Natural killer cell (primary cell): ENCODE measurements at regions not wholly inside any gene's neighbourhood (a gene's known extent, or its start where the extent isn't known, plus 50 kb on each side); places are given as distances from the start of the nearest gene placed in this dataset.
A peak's percentile ranks its signal among the peaks of the same experiment; 100 is the strongest.
"Not testable (repeated sequence)": the region's sequence is repeated elsewhere in the genome, so short reads cannot be mapped to it uniquely, and the experiment has no call there.

Experiments
- ATAC-seq, 3 donors: fragments of 150-1000 bp in 2 of 3; fragments of 200-7000 bp in 1 of 3; cut with Tn5 transposase; 1 replicate in 1 of 3; 2 replicates in 2 of 3; pipeline ENCODE4 v1.10.0; 2021; ENCODE audit warnings: mild to moderate bottlenecking in 2 of 3, moderate library complexity in 2 of 3
- DNase-seq, 2 donors: peaks; one replicate each; pipeline versions ENCODE4 v3.0.0 to v3.0.0-alpha.2; 2013 to 2021; ENCODE audit warnings: mixed read lengths in 1 of 2
- H3K27ac ChIP-seq: one replicate; pipeline ENCODE4 v1.5.1; 2013; ENCODE audit warnings: mild to moderate bottlenecking, low read length
- H3K27me3 ChIP-seq: one replicate; pipeline ENCODE4 v1.6.1; 2013; ENCODE audit warnings: low read length; ENCODE audit not compliant: control insufficient read depth, insufficient read depth
- H3K36me3 ChIP-seq: one replicate; pipeline ENCODE4 v1.6.1; 2013; ENCODE audit warnings: low read length; ENCODE audit not compliant: control insufficient read depth, insufficient read depth
- H3K4me1 ChIP-seq: one replicate; pipeline ENCODE4 v1.6.1; 2013; ENCODE audit warnings: low read length; ENCODE audit not compliant: control insufficient read depth, insufficient read depth
- H3K4me3 ChIP-seq: one replicate; pipeline ENCODE4 v1.5.1; 2013; ENCODE audit warnings: low read length
- H3K9me3 ChIP-seq: one replicate; pipeline ENCODE4 v1.6.1; 2013; ENCODE audit warnings: low read length; ENCODE audit not compliant: control insufficient read depth, insufficient read depth
- H3K27ac Mint-ChIP-seq, 2 donors: one replicate each; pipeline ENCODE4 v1.8.0; 2022; ENCODE audit warnings: mild to moderate bottlenecking in 2 of 2, mixed read lengths in 2 of 2, moderate library complexity in 1 of 2
- H3K27me3 Mint-ChIP-seq, 2 donors: one replicate each; pipeline ENCODE4 v1.8.0; 2022; ENCODE audit warnings: low read depth in 2 of 2, mixed read lengths in 2 of 2
- H3K36me3 Mint-ChIP-seq: one replicate; pipeline ENCODE4 v1.8.0; 2022; ENCODE audit warnings: mixed read lengths
- H3K4me1 Mint-ChIP-seq, 2 donors: one replicate each; pipeline ENCODE4 v1.8.0; 2022; ENCODE audit warnings: mixed read lengths in 2 of 2
- H3K4me3 Mint-ChIP-seq: one replicate; pipeline ENCODE4 v1.8.0; 2022; ENCODE audit warnings: mild to moderate bottlenecking, moderate library complexity, mixed read lengths
- H3K9me3 Mint-ChIP-seq, 2 donors: one replicate each; pipeline ENCODE4 v1.8.0; 2022; ENCODE audit warnings: mixed read lengths in 2 of 2
- WGBS: methylation state at CpG from one replicate; pipeline ENCODE4 v1.1.7; 2013; ENCODE audit warnings: missing lambda C conversion rate; ENCODE audit not compliant: insufficient coverage; 5-methylcytosine and 5-hydroxymethylcytosine counted together
- intact Hi-C: fragments of 100-400 bp; cut with micrococcal nuclease; formaldehyde crosslinking; loops from one replicate; pipeline ENCODE4 v1.14.2; 2022

DNA sequence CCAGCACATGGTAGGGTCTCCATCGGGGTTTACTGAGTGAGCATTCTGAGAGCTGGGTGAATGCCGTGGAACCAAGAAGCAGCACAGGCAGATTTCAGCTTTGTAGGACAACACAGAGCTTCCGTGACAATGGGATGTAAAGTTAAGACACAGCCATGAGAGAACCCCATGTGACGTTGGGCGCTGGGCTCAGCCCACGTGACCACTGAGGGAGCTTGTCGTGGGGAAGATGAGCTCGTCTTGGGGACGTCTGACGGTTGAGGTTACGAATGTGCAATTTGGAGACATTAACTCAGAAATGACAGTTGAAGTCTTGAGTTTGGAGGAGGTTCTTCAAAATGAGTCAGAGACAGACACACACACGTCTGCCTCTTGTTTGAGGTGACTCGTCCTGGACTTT is 51.5 kb upstream of the MUC20 start:
- DNase-seq, H3K27ac Mint-ChIP-seq, H3K36me3 Mint-ChIP-seq, H3K4me3 Mint-ChIP-seq, H3K27me3 ChIP-seq, H3K4me1 ChIP-seq, H3K4me3 ChIP-seq, H3K27ac ChIP-seq, H3K27me3 Mint-ChIP-seq, H3K4me1 Mint-ChIP-seq, H3K9me3 ChIP-seq, intact Hi-C loops, H3K9me3 Mint-ChIP-seq: not testable (repeated sequence)
- peak in 1 of 3 donors; percentile 18 for ATAC-seq
- peaks cover 38% of the 10 kb centered on the region for H3K36me3 ChIP-seq
- 79% methylated on average over 7 of the region's 13 CpGs for WGBS

DNA sequence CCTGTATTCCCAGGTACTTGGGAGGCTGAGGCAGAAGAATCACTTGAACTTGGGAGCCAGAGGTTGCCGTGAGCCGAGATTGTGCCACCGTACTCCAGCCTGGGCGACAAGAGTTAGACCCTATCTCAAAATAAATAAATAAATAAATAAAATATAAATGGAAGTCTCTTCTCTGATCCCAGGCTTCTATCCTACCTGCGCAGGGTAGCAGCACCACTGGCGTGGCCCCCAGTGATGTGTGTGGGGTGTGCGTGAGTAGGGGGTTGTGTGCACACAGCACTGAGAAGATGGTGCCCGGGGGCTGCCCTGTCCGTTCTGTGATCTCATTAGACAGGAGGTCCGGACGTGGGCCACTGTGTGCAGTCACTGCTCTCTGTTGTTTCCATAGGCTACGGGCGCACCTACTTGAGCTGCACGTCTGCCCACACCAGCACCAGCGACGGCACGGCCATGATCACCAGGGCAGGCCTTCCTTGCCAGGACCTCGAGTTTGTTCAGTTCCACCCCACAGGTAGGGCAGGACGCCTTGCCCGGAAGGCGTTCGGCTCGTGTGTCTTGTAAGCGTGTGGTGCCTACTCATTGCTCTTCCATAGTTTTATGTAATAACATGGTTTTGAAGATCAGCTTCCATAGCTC is 52.5 kb upstream of the MUC20 start:
- ATAC-seq, result peak in 1 of 3 donors; percentile 15
- intact Hi-C loops, H3K9me3 ChIP-seq, H3K27me3 ChIP-seq, H3K27ac Mint-ChIP-seq, H3K4me1 Mint-ChIP-seq, H3K36me3 Mint-ChIP-seq, H3K4me1 ChIP-seq, H3K4me3 ChIP-seq, H3K27ac ChIP-seq, H3K9me3 Mint-ChIP-seq, DNase-seq, H3K27me3 Mint-ChIP-seq, H3K4me3 Mint-ChIP-seq: not testable (repeated sequence)
- peaks cover 36% of the 10 kb centered on the region for H3K36me3 ChIP-seq
- 89% methylated on average over 20 of the region's 24 CpGs for WGBS

DNA sequence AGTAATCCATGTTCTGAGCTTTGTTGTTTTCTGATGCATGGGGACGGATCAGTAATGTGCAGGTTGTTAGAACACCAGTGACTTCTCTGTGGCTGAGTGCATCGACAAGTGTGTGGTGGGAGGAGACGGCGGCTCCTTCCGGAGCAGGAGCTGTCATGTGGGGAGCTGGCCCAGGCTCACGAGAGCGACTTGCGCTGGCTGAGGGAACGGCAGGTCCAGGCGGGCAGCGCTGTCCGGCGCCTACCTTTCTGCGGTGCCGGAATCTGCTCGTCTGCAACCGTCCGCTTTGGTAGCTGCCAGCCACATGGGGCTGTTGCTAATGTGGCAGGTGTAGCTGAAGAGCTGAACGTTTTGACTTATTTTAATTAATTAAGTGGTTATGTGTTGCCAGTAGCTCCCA is 55.5 kb upstream of the MUC20 start:
- DNase-seq, H3K4me3 Mint-ChIP-seq, H3K4me3 ChIP-seq, intact Hi-C loops, H3K27ac Mint-ChIP-seq, ATAC-seq, H3K4me1 ChIP-seq, H3K4me1 Mint-ChIP-seq, H3K9me3 ChIP-seq, H3K27ac ChIP-seq, H3K36me3 Mint-ChIP-seq, H3K27me3 Mint-ChIP-seq, H3K27me3 ChIP-seq, H3K9me3 Mint-ChIP-seq: not testable (repeated sequence)
- WGBS, result no CpG with 5 or more reads among the region's 19 CpGs
- H3K36me3 ChIP-seq, result peaks cover 23% of the 10 kb centered on the region

DNA sequence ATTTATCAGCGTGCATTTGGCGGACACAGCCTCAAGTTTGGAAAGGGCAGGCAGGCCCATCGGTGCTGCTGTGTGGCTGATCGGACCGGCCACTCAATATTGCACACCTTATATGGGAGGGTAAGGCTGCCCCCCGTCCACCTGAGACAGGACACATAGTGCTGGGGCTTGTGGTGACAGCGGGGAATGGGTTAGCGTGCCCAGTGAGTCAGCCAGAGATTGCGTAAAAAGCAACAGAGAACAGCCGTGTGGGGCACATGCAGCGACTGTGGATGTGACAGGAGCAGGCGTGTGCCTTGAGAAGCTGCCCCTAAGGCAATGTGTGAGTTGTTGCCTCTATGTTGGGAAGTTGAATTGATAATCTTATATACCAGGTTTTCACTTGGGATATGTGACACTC is 56.6 kb upstream of the MUC20 start:
- H3K4me3 ChIP-seq, H3K4me3 Mint-ChIP-seq, H3K9me3 ChIP-seq, DNase-seq, H3K27me3 ChIP-seq, H3K9me3 Mint-ChIP-seq, H3K4me1 ChIP-seq, ATAC-seq, H3K27ac Mint-ChIP-seq, H3K36me3 Mint-ChIP-seq, H3K4me1 Mint-ChIP-seq, intact Hi-C loops, H3K27ac ChIP-seq, H3K27me3 Mint-ChIP-seq: not testable (repeated sequence)
- 100% methylated on average over 5 of the region's 12 CpGs for WGBS
- peaks cover 19% of the 10 kb centered on the region for H3K36me3 ChIP-seq

GRCh38 chr3:195659136-195659533 is 61.6 kb upstream of the MUC20 start:
- H3K9me3 Mint-ChIP-seq, H3K4me3 ChIP-seq, DNase-seq, H3K9me3 ChIP-seq, H3K27ac ChIP-seq, H3K36me3 Mint-ChIP-seq, H3K27ac Mint-ChIP-seq, intact Hi-C loops, H3K27me3 Mint-ChIP-seq, H3K36me3 ChIP-seq, ATAC-seq, H3K27me3 ChIP-seq, H3K4me1 Mint-ChIP-seq, H3K4me1 ChIP-seq: not testable (repeated sequence)
- peak overlapping the region; percentile 37 for H3K4me3 Mint-ChIP-seq
- WGBS, result 40% methylated on average over 1 of the region's 7 CpGs

GRCh38 chr3:195658381-195659135 is 62.2 kb upstream of the MUC20 start:
- H3K27ac Mint-ChIP-seq, H3K27ac ChIP-seq, DNase-seq, H3K36me3 Mint-ChIP-seq, H3K4me1 Mint-ChIP-seq, H3K36me3 ChIP-seq, intact Hi-C loops, H3K4me3 ChIP-seq, H3K27me3 ChIP-seq, H3K4me1 ChIP-seq, H3K27me3 Mint-ChIP-seq, H3K9me3 ChIP-seq, H3K9me3 Mint-ChIP-seq: not testable (repeated sequence)
- 9% methylated on average over 4 of the region's 53 CpGs for WGBS
- ATAC-seq, result peak; percentile 51 to 78 (median 54)
- peak overlapping the region; percentile 37 for H3K4me3 Mint-ChIP-seq

- H3K36me3 ChIP-seq, intact Hi-C loops, H3K36me3 Mint-ChIP-seq, H3K4me1 ChIP-seq, H3K9me3 ChIP-seq, H3K4me1 Mint-ChIP-seq, H3K9me3 Mint-ChIP-seq, H3K27me3 ChIP-seq, H3K27me3 Mint-ChIP-seq: not testable (repeated sequence)
- DNase-seq, result peak; percentile 67 to 95
- H3K27ac ChIP-seq, result peak overlapping the region; percentile 76
- H3K4me3 Mint-ChIP-seq, result peak overlapping the region; percentile 94
- WGBS, result 4% methylated on average over 73 of the region's 99 CpGs
- H3K4me3 ChIP-seq, result peak overlapping the region; percentile 66
- H3K27ac Mint-ChIP-seq, result peak overlapping the region; percentile 68 to 89
- ATAC-seq, result peak; percentile 89 to 93 (median 91)
Observed at GRCh38 chr3:195657475-195658372, 63.1 kb upstream of the MUC20 start.
